Nephron (organoid): ENCODE measurements at regions not wholly inside any gene's neighbourhood (a gene's known extent, or its start where the extent isn't known, plus 50 kb on each side); places are given as distances from the start of the nearest gene placed in this dataset.

Source experiments
- H3K27ac Mint-ChIP-seq, 3 experiments: 2 replicates each; pipeline ENCODE4 v1.8.0; 2020; ENCODE audit warnings: mixed read lengths in 3 of 3, mild to moderate bottlenecking in 2 of 3, moderate library complexity in 1 of 3
- H3K27me3 Mint-ChIP-seq: 2 replicates; pipeline ENCODE4 v1.8.0; 2021; ENCODE audit warnings: low read depth, mild to moderate bottlenecking, moderate library complexity, mixed read lengths
- H3K36me3 Mint-ChIP-seq: 2 replicates; pipeline ENCODE4 v1.8.0; 2020; ENCODE audit warnings: low read depth, mixed read lengths
- H3K4me1 Mint-ChIP-seq: 2 replicates; pipeline ENCODE4 v1.8.0; 2020; ENCODE audit warnings: mixed read lengths
- H3K4me3 Mint-ChIP-seq, 3 experiments: 2 replicates each; pipeline ENCODE4 v1.8.0; 2020; ENCODE audit warnings: mild to moderate bottlenecking in 3 of 3, mixed read lengths in 3 of 3, moderate library complexity in 2 of 3
- H3K9me3 Mint-ChIP-seq: 2 replicates; pipeline ENCODE4 v1.8.0; 2020; ENCODE audit warnings: mixed read lengths
- CTCF ChIP-seq, 3 experiments: fragments of 200-600 bp; sonication (generic); IDR thresholded peaks; one replicate each; pipeline ENCODE4 v1.5.0; 2021; ENCODE audit warnings: antibody characterized with exemption in 3 of 3; ENCODE audit not compliant: unreplicated experiment in 3 of 3

- H3K4me3 Mint-ChIP-seq: no peak overlapping the region
- H3K4me1 Mint-ChIP-seq: peaks cover 43% of the 10 kb centered on the region
- no peak overlapping the region for H3K27ac Mint-ChIP-seq
- peaks cover 31% of the 10 kb centered on the region for H3K27me3 Mint-ChIP-seq
- TF ChIP-seq CTCF (IDR thresholded peaks at IDR 0.05; ENCODE audit: unreplicated experiment in 3 of 3): no peak
- H3K9me3 Mint-ChIP-seq: no peaks in the 10 kb centered on the region
- H3K36me3 Mint-ChIP-seq: no peaks in the 10 kb centered on the region
These were observed 59.0 kb downstream of the NDUFS5 start for GRCh38 chr1:39085174-39085573.

- Mint-ChIP-seq H3K4me3 (peak overlapping the region in 1 of 3 experiments; percentile 63), H3K27ac (peak overlapping the region; percentile 64 to 96 (median 78)), H3K27me3 (peaks cover 23% of the 10 kb centered on the region), H3K36me3 (no peaks in the 10 kb centered on the region), H3K4me1 (peaks cover 47% of the 10 kb centered on the region), H3K9me3 (no peaks in the 10 kb centered on the region)
- no peak for TF ChIP-seq CTCF (IDR thresholded peaks at IDR 0.05; ENCODE audit: unreplicated experiment in 3 of 3)
These were observed 60.2 kb downstream of the NDUFS5 start for GRCh38 chr1:39086386-39086785.

GRCh38 chr1:39086865-39087409, 60.8 kb downstream of the NDUFS5 start:
- Mint-ChIP-seq H3K27me3 (peaks cover 23% of the 10 kb centered on the region), H3K4me1 (peaks cover 50% of the 10 kb centered on the region), H3K9me3 (no peaks in the 10 kb centered on the region), H3K4me3 (peak overlapping the region in 2 of 3 experiments; percentile 36 to 63), H3K36me3 (no peaks in the 10 kb centered on the region), H3K27ac (peak overlapping the region; percentile 64 to 96 (median 78))
- no peak for TF ChIP-seq CTCF (IDR thresholded peaks at IDR 0.05; ENCODE audit: unreplicated experiment in 3 of 3)

- Mint-ChIP-seq H3K4me1 (peaks cover 51% of the 10 kb centered on the region), H3K9me3 (no peaks in the 10 kb centered on the region), H3K36me3 (no peaks in the 10 kb centered on the region)
These were observed 61.3 kb downstream of the NDUFS5 start for GRCh38 chr1:39087435-39087834.

GRCh38 chr1:39088658-39089057, 62.5 kb downstream of the NDUFS5 start:
- Mint-ChIP-seq H3K4me1 (peaks cover 48% of the 10 kb centered on the region), H3K4me3 (no peak overlapping the region), H3K9me3 (no peaks in the 10 kb centered on the region), H3K36me3 (no peaks in the 10 kb centered on the region), H3K27ac (peak overlapping the region in 2 of 3 experiments; percentile 60 to 65), H3K27me3 (peaks cover 11% of the 10 kb centered on the region)
- TF ChIP-seq CTCF (IDR thresholded peaks at IDR 0.05; ENCODE audit: unreplicated experiment in 3 of 3): no peak

More at GRCh38 chr1:39087435-39087834, 61.3 kb downstream of the NDUFS5 start:
- peaks cover 18% of the 10 kb centered on the region for H3K27me3 Mint-ChIP-seq
- no peak for TF ChIP-seq CTCF (IDR thresholded peaks at IDR 0.05; ENCODE audit: unreplicated experiment in 3 of 3)
- H3K27ac Mint-ChIP-seq: peak overlapping the region; percentile 64 to 96 (median 78)
- peak overlapping the region in 1 of 3 experiments; percentile 3 for H3K4me3 Mint-ChIP-seq

GRCh38 chr1:39089931-39090521, 63.9 kb downstream of the NDUFS5 start:
- H3K27ac Mint-ChIP-seq: peak overlapping the region in 2 of 3 experiments; percentile 69 to 73
- H3K9me3 Mint-ChIP-seq: no peaks in the 10 kb centered on the region
- TF ChIP-seq CTCF (IDR thresholded peaks at IDR 0.05; ENCODE audit: unreplicated experiment in 3 of 3): no peak
- H3K4me3 Mint-ChIP-seq: no peak overlapping the region
- H3K36me3 Mint-ChIP-seq: no peaks in the 10 kb centered on the region
- H3K27me3 Mint-ChIP-seq: peaks cover under 1% of the 10 kb centered on the region
- peaks cover 43% of the 10 kb centered on the region for H3K4me1 Mint-ChIP-seq
